T-helper 1 cell treated with Interleukin-12 subunit alpha and Interleukin-12 subunit beta and Interleukin-4 antibody, amounts not matched to agents 30 μg/mL and 1 μg/mL, for 36 hours (primary cell): ENCODE measurements at regions not wholly inside any gene's neighbourhood (a gene's known extent, or its start where the extent isn't known, plus 50 kb on each side); places are given as distances from the start of the nearest gene placed in this dataset.

Experiments used
- H3K27ac Mint-ChIP-seq: one replicate; pipeline ENCODE4 v1.8.0; 2021; ENCODE audit warnings: mild to moderate bottlenecking, mixed read lengths
- H3K27me3 Mint-ChIP-seq: one replicate; pipeline ENCODE4 v1.8.0; 2021; ENCODE audit warnings: low read depth, mixed read lengths
- H3K36me3 Mint-ChIP-seq: one replicate; pipeline ENCODE4 v1.8.0; 2021; ENCODE audit warnings: low read depth, mixed read lengths
- H3K4me1 Mint-ChIP-seq: one replicate; pipeline ENCODE4 v1.8.0; 2021; ENCODE audit warnings: low read depth, mixed read lengths
- H3K4me3 Mint-ChIP-seq: one replicate; pipeline ENCODE4 v1.8.0; 2021; ENCODE audit warnings: mild to moderate bottlenecking, moderate library complexity, mixed read lengths
- H3K9me3 Mint-ChIP-seq: one replicate; pipeline ENCODE4 v1.8.0; 2021; ENCODE audit warnings: mixed read lengths

DNA sequence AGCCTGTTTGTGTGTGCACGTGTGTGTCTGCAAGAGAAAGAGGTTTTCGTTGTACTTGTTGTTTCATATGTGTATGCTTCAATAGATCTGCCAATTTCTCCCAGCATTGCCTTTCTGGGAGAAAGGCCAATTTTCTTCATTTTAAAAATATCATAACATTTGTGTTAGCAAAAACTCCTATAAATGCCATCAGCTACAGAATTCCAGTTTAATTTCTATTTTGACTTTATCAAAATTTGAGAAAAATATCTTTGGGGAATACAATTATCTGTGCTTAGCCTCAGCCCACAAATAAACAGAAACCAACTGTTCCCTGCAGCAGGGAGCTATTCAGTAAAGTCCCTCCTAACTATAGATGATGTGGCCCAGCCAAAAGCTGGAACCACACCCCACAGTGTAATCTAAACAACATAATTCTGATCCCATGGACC is 68.3 kb upstream of the MGMT start:
- H3K9me3 Mint-ChIP-seq, result no peaks in the 10 kb centered on the region
- no peak overlapping the region for H3K4me3 Mint-ChIP-seq
- no peak overlapping the region for H3K27ac Mint-ChIP-seq
- no peaks in the 10 kb centered on the region for H3K36me3 Mint-ChIP-seq
- H3K27me3 Mint-ChIP-seq, result no peaks in the 10 kb centered on the region
- no peaks in the 10 kb centered on the region for H3K4me1 Mint-ChIP-seq

GRCh38 chr10:129400426-129400825 is 66.6 kb upstream of the MGMT start:
- Mint-ChIP-seq H3K4me1 (no peaks in the 10 kb centered on the region), H3K36me3 (no peaks in the 10 kb centered on the region), H3K27me3 (no peaks in the 10 kb centered on the region), H3K9me3 (no peaks in the 10 kb centered on the region), H3K27ac (no peak overlapping the region), H3K4me3 (no peak overlapping the region)

- H3K9me3 Mint-ChIP-seq, result no peaks in the 10 kb centered on the region
Observed at GRCh38 chr10:129402459-129402858, 64.6 kb upstream of the MGMT start.

DNA sequence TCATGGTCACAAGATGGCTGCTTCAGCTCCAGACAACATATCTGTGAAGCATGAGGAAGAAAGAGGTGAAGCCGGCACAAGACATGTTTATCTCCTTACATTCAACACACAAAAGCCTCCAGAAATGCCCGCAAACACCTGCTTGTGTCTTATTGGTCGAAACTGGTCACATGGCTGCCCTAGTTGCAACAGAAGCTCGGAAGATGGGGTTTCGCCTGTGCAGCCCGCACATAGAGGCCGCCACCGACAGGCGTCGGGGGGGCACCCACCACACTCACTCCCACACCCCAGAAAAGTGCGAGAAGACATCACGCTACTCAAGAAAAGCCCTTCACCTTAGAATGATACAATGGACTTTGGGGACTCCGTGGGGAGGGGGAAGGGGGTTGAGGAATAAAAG is 63.0 kb upstream of the MGMT start:
- Mint-ChIP-seq H3K9me3 (no peaks in the 10 kb centered on the region), H3K27ac (no peak overlapping the region), H3K4me3 (no peak overlapping the region), H3K27me3 (no peaks in the 10 kb centered on the region), H3K4me1 (no peaks in the 10 kb centered on the region), H3K36me3 (no peaks in the 10 kb centered on the region)

More at GRCh38 chr10:129402459-129402858, 64.6 kb upstream of the MGMT start:
- H3K36me3 Mint-ChIP-seq, result no peaks in the 10 kb centered on the region
- no peaks in the 10 kb centered on the region for H3K27me3 Mint-ChIP-seq
- no peaks in the 10 kb centered on the region for H3K4me1 Mint-ChIP-seq
- no peak overlapping the region for H3K4me3 Mint-ChIP-seq
- H3K27ac Mint-ChIP-seq, result no peak overlapping the region

DNA sequence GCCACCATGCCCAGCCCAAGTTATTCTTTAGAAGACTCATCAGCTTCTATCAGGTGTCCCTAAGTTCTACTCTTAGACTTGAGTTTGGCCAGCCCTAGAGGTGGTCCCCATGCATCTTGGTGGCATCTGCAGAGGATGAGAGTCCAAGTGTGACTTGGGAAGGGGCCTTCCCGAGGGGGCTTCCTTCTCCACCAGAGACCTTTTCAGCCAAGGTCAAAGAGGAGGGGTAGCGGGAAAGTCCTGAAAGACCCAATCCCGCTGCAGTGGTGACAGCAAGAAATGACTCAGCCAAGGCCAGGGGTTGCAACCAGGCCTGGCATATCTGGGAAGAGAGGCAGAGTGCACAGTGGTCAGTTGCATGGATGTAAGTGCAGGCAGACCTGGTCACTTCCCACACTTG is 61.7 kb upstream of the MGMT start:
- Mint-ChIP-seq H3K36me3 (no peaks in the 10 kb centered on the region), H3K9me3 (no peaks in the 10 kb centered on the region), H3K4me3 (no peak overlapping the region), H3K27ac (no peak overlapping the region), H3K27me3 (no peaks in the 10 kb centered on the region), H3K4me1 (no peaks in the 10 kb centered on the region)

- no peak overlapping the region for H3K27ac Mint-ChIP-seq
- H3K27me3 Mint-ChIP-seq, result no peaks in the 10 kb centered on the region
- H3K4me1 Mint-ChIP-seq, result no peaks in the 10 kb centered on the region
- H3K4me3 Mint-ChIP-seq, result no peak overlapping the region
- no peaks in the 10 kb centered on the region for H3K9me3 Mint-ChIP-seq
- H3K36me3 Mint-ChIP-seq, result no peaks in the 10 kb centered on the region
Observed at GRCh38 chr10:129410688-129411392, 56.2 kb upstream of the MGMT start.

DNA sequence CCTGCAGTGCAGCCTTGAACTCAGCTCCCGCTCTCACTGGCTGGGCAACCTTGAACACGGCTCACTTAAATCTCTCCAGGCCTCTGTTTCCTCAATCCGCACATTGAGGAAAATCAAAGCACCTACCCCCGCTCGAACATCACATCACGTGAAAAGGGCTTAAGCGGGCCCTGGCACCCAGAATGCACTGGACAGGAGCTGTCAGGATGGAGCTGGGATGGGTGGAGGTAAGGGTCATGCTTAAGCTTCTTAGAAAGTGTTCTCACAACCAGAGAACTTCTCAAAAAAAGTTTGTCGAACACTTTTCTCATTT is 55.7 kb upstream of the MGMT start:
- Mint-ChIP-seq H3K9me3 (no peaks in the 10 kb centered on the region), H3K36me3 (no peaks in the 10 kb centered on the region), H3K27me3 (no peaks in the 10 kb centered on the region), H3K4me3 (no peak overlapping the region), H3K27ac (no peak overlapping the region), H3K4me1 (no peaks in the 10 kb centered on the region)

GRCh38 chr10:129411772-129412171 is 55.3 kb upstream of the MGMT start:
- Mint-ChIP-seq H3K9me3 (no peaks in the 10 kb centered on the region), H3K4me1 (no peaks in the 10 kb centered on the region), H3K27ac (no peak overlapping the region), H3K36me3 (no peaks in the 10 kb centered on the region), H3K27me3 (no peaks in the 10 kb centered on the region), H3K4me3 (no peak overlapping the region)

DNA sequence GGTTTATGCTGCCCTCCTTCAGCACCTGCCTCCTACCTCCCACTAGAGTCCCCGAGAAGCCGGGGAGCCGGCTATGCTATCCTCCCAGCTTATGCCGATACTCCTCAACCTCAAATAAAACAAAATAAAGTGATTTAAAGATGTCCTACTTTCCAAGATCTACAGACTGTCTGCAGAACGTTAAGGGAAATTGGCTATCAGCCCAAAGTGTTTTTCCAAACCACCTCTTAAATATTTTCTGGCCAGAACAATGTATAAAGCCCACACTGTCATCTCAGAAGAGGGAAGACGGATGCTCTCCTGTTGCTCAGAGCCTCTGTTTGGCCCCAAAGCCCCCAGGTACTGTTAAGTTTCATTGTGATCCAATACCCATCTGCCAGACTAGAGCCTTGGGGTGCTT is 54.0 kb upstream of the MGMT start:
- Mint-ChIP-seq H3K9me3 (no peaks in the 10 kb centered on the region), H3K4me1 (no peaks in the 10 kb centered on the region), H3K36me3 (no peaks in the 10 kb centered on the region), H3K4me3 (no peak overlapping the region), H3K27ac (no peak overlapping the region), H3K27me3 (no peaks in the 10 kb centered on the region)

GRCh38 chr10:129415215-129416140 is 51.6 kb upstream of the MGMT start:
- H3K4me3 Mint-ChIP-seq, result no peak overlapping the region
- no peak overlapping the region for H3K27ac Mint-ChIP-seq
- H3K4me1 Mint-ChIP-seq, result no peaks in the 10 kb centered on the region
- no peaks in the 10 kb centered on the region for H3K36me3 Mint-ChIP-seq
- H3K9me3 Mint-ChIP-seq, result no peaks in the 10 kb centered on the region
- no peaks in the 10 kb centered on the region for H3K27me3 Mint-ChIP-seq

- Mint-ChIP-seq H3K36me3 (no peaks in the 10 kb centered on the region), H3K4me1 (no peaks in the 10 kb centered on the region), H3K27me3 (no peaks in the 10 kb centered on the region), H3K9me3 (no peaks in the 10 kb centered on the region), H3K27ac (no peak overlapping the region), H3K4me3 (no peak overlapping the region)
Observed at GRCh38 chr10:129416155-129416554, 50.9 kb upstream of the MGMT start.

GRCh38 chr10:129416956-129417765 is 49.9 kb upstream of the MGMT start:
- Mint-ChIP-seq H3K4me1 (no peaks in the 10 kb centered on the region), H3K27ac (no peak overlapping the region), H3K36me3 (no peaks in the 10 kb centered on the region), H3K4me3 (no peak overlapping the region), H3K27me3 (no peaks in the 10 kb centered on the region), H3K9me3 (no peaks in the 10 kb centered on the region)
